RWPE2 (cell line): ENCODE measurements at regions not wholly inside any gene's neighbourhood (a gene's known extent, or its start where the extent isn't known, plus 50 kb on each side); places are given as distances from the start of the nearest gene placed in this dataset.

Source experiments
- ATAC-seq: fragments of 200-7000 bp; cut with Tn5 transposase; 3 replicates; pipeline ENCODE4 v1.9.1; 2021; ENCODE audit warnings: low read depth
- DNase-seq: peaks from one replicate; pipeline ENCODE4 v3.0.0-alpha.2; 2020; ENCODE audit warnings: low spot score
- H3K27ac ChIP-seq: fragments of 450-650 bp; 2 replicates; pipeline ENCODE4 v1.5.1; 2017; ENCODE audit warnings: mild to moderate bottlenecking; ENCODE audit not compliant: poor library complexity, severe bottlenecking
- H3K27me3 ChIP-seq: fragments of 250-450 bp; sonication (Bioruptor Pico); 2 replicates; pipeline ENCODE4 v1.5.1; 2021; ENCODE audit warnings: mild to moderate bottlenecking, moderate library complexity; ENCODE audit not compliant: insufficient read depth, poor library complexity, severe bottlenecking
- H3K36me3 ChIP-seq: fragments of 250-450 bp; sonication (Bioruptor Pico); 2 replicates; pipeline ENCODE4 v1.5.1; 2020; ENCODE audit warnings: low read depth, mild to moderate bottlenecking, moderate library complexity
- H3K4me1 ChIP-seq: fragments of 250-450 bp; sonication (Bioruptor Pico); 2 replicates; pipeline ENCODE4 v1.5.1; 2021; ENCODE audit warnings: mild to moderate bottlenecking, moderate library complexity; ENCODE audit not compliant: insufficient read depth, poor library complexity, severe bottlenecking
- H3K4me3 ChIP-seq: fragments of 250-450 bp; sonication (Bioruptor Pico); 2 replicates; pipeline ENCODE4 v1.5.1; 2021; ENCODE audit warnings: mild to moderate bottlenecking, moderate library complexity; ENCODE audit not compliant: severe bottlenecking
- H3K9me3 ChIP-seq: fragments of 250-450 bp; sonication (Bioruptor Pico); 2 replicates; pipeline ENCODE4 v1.5.1; 2021; ENCODE audit warnings: mild to moderate bottlenecking, moderate library complexity; ENCODE audit not compliant: severe bottlenecking
- CTCF ChIP-seq: fragments of 450-650 bp; IDR thresholded peaks from one replicate; pipeline ENCODE4 v1.5.1; 2017; ENCODE audit warnings: mild to moderate bottlenecking, moderate library complexity; ENCODE audit not compliant: poor library complexity, severe bottlenecking

GRCh38 chr21:36245649-36246048 is 74.3 kb upstream of the MORC3 start:
- Histone ChIP-seq H3K27me3 (no peaks in the 10 kb centered on the region), H3K4me1 (no peaks in the 10 kb centered on the region), H3K9me3 (no peaks in the 10 kb centered on the region), H3K36me3 (0 out of 2 replicates have a peak, but pooled peaks cover 5% of the 10 kb centered on the region), H3K4me3 (no peak overlapping the region), H3K27ac (no peak overlapping the region)
- DNase-seq = no peak
- no peak for TF ChIP-seq CTCF
- no peak for ATAC-seq

- no peak for DNase-seq
- no peak overlapping the region for H3K4me3 ChIP-seq
- H3K27ac ChIP-seq = no peak overlapping the region
- H3K9me3 ChIP-seq = no peaks in the 10 kb centered on the region
- 0 out of 2 replicates have a peak, but pooled peaks cover 5% of the 10 kb centered on the region for H3K36me3 ChIP-seq
- no peak for TF ChIP-seq CTCF
- H3K4me1 ChIP-seq = no peaks in the 10 kb centered on the region
- no peak for ATAC-seq
- H3K27me3 ChIP-seq = no peaks in the 10 kb centered on the region
Measured at GRCh38 chr21:36246080-36246631, 73.8 kb upstream of the MORC3 start.

DNA sequence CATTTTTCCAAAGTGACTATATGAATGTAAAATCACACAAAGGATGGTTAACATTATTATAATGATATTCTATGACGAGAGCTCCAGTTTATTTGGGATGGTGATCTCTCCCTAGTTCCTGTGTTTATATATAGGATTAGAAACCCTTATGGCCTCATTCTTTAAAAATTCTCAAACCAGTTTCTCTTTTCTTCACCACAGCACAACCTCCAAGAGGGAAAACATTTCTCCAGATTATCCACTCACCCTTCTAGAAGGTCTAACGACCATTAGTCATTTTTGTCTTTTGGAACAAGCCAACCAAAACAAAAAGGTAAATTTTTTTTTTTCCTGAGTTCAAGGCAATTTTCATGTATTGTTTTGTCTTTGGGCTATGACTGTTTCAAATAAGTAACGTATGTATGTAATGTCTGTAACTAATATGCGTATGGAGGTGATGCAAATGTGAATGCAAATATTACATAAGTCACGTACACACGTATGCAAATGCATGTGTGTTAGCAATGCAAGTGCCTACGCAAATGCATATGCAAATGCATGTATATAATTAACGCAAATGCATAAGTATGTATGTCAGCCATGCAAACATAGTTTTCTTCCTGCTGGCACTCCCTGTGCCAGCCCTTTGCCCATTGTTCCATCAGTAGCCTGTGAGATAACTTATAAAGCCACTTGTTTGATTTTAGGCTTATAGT is 72.5 kb upstream of the MORC3 start:
- DNase-seq (no peak), ATAC-seq (no peak)
- no peaks in the 10 kb centered on the region for H3K9me3 ChIP-seq
- no peak for TF ChIP-seq CTCF
- H3K27ac ChIP-seq = no peak overlapping the region
- no peaks in the 10 kb centered on the region for H3K27me3 ChIP-seq
- H3K4me1 ChIP-seq = no peaks in the 10 kb centered on the region
- H3K4me3 ChIP-seq = no peak overlapping the region
- H3K36me3 ChIP-seq = 0 out of 2 replicates have a peak, but pooled peaks cover 5% of the 10 kb centered on the region

- Histone ChIP-seq H3K9me3 (no peaks in the 10 kb centered on the region), H3K4me1 (no peaks in the 10 kb centered on the region), H3K27ac (no peak overlapping the region), H3K36me3 (0 out of 2 replicates have a peak, but pooled peaks cover 5% of the 10 kb centered on the region), H3K27me3 (no peaks in the 10 kb centered on the region), H3K4me3 (no peak overlapping the region)
- no peak for TF ChIP-seq CTCF
- ATAC-seq = no peak
- DNase-seq = no peak
Measured at GRCh38 chr21:36249576-36250422, 70.2 kb upstream of the MORC3 start.
